ENCODE measurements at regions not wholly inside any gene's neighbourhood (a gene's known extent, or its start where the extent isn't known, plus 50 kb on each side); places are given as distances from the start of the nearest gene placed in this dataset.
"Not testable (repeated sequence)": the region's sequence is repeated elsewhere in the genome, so short reads cannot be mapped to it uniquely, and the experiment has no call there.

DNA sequence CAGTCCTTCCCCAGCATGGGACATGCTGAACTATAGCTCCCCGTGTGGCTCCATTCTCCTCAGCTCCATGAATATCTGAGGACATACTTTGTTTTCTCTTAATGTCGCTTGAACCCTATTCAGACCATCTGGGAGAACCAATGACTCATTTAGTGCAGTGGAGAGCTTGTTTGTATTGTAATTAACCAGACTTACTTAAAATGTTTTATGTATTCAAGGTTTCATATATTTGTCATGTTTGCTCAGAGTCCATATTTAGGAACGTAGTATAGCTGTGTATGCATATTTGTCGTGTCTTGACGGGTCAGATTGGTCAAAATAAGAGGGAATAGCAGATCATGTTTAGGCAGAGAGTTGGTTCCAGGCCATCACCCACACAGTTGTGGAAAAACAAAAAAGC lies 150.1 kb upstream of the NTRK2 start:
- Histone ChIP-seq H3K27me3 (ENCODE audit: insufficient read depth, poor library complexity, severe bottlenecking) (peaks cover 3% of the 10 kb centered on the region), H3K4me3 (replicated peaks; ENCODE audit: insufficient read depth, low read length) (no peak overlapping the region), H3K27ac (replicated peaks) (no peak overlapping the region)
- no peak for DNase-seq (ENCODE audit: low read depth in 1 of 2, low spot score in 1 of 2)
- TF ChIP-seq GABPA (IDR thresholded peaks at IDR 0.05; ENCODE audit: low read depth): no peak

DNA sequence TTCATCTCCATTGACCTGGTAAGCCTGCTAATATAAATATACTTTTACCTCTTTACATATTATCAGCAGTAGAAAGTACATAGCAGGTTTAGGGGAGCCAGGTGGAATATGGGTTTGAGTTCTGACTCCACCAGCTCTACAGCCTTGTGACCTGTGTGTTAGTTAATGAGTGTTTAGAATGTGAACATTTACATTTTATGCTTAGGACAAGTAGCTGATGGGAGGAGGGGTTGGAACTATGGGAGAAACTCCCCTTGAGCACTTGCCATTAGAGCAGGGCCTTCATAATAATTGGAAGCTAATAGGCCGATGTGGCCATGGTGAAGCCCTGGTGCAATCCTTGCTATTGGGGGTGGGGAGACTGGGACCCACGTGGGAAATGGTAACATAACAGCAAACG lies 148.3 kb upstream of the NTRK2 start:
- TF ChIP-seq GABPA (IDR thresholded peaks at IDR 0.05; ENCODE audit: low read depth) (no peak), POLR2AphosphoS5 (IDR thresholded peaks at IDR 0.05; ENCODE audit: low read depth) (no peak), SPI1 (IDR thresholded peaks at IDR 0.05; ENCODE audit: borderline replicate concordance, low read depth) (no peak)
- TF ChIP-seq, protein P1, sequence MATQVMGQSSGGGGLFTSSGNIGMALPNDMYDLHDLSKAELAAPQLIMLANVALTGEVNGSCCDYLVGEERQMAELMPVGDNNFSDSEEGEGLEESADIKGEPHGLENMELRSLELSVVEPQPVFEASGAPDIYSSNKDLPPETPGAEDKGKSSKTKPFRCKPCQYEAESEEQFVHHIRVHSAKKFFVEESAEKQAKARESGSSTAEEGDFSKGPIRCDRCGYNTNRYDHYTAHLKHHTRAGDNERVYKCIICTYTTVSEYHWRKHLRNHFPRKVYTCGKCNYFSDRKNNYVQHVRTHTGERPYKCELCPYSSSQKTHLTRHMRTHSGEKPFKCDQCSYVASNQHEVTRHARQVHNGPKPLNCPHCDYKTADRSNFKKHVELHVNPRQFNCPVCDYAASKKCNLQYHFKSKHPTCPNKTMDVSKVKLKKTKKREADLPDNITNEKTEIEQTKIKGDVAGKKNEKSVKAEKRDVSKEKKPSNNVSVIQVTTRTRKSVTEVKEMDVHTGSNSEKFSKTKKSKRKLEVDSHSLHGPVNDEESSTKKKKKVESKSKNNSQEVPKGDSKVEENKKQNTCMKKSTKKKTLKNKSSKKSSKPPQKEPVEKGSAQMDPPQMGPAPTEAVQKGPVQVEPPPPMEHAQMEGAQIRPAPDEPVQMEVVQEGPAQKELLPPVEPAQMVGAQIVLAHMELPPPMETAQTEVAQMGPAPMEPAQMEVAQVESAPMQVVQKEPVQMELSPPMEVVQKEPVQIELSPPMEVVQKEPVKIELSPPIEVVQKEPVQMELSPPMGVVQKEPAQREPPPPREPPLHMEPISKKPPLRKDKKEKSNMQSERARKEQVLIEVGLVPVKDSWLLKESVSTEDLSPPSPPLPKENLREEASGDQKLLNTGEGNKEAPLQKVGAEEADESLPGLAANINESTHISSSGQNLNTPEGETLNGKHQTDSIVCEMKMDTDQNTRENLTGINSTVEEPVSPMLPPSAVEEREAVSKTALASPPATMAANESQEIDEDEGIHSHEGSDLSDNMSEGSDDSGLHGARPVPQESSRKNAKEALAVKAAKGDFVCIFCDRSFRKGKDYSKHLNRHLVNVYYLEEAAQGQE (IDR thresholded peaks at IDR 0.05; ENCODE audit: insufficient replicate concordance, low read depth): no peak
- TF ChIP-seq, protein P2, sequence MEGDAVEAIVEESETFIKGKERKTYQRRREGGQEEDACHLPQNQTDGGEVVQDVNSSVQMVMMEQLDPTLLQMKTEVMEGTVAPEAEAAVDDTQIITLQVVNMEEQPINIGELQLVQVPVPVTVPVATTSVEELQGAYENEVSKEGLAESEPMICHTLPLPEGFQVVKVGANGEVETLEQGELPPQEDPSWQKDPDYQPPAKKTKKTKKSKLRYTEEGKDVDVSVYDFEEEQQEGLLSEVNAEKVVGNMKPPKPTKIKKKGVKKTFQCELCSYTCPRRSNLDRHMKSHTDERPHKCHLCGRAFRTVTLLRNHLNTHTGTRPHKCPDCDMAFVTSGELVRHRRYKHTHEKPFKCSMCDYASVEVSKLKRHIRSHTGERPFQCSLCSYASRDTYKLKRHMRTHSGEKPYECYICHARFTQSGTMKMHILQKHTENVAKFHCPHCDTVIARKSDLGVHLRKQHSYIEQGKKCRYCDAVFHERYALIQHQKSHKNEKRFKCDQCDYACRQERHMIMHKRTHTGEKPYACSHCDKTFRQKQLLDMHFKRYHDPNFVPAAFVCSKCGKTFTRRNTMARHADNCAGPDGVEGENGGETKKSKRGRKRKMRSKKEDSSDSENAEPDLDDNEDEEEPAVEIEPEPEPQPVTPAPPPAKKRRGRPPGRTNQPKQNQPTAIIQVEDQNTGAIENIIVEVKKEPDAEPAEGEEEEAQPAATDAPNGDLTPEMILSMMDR (IDR thresholded peaks at IDR 0.05; ENCODE audit: insufficient read depth, low read length): no peak
- no peak for DNase-seq (ENCODE audit: low read depth in 1 of 2, low spot score in 1 of 2)
- H3K4me3 ChIP-seq (replicated peaks; ENCODE audit: insufficient read depth, low read length): no peak overlapping the region
- no peak overlapping the region for H3K27ac ChIP-seq (replicated peaks)
- H3K27me3 ChIP-seq (ENCODE audit: insufficient read depth, poor library complexity, severe bottlenecking): peaks cover 3% of the 10 kb centered on the region

DNA sequence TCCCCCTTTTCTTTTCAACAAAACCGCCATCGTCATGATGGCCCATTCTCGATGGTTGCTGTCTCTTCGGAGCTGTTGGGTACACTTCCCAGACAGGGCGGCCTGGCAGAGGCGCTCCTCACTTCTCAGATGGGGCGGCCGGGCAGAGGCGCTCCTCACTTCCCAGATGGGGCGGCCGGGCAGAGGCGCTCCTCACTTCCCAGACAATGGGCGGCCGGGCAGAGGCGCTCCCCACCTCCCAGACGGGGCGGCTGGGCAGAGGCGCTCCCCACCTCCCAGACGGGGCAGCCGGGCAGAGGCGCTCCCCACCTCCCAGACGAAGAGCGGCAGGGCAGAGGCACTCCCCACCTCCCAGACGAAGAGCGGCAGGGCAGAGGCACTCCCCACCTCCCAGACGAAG lies 143.3 kb upstream of the NTRK2 start:
- not testable (repeated sequence) for H3K27ac ChIP-seq (replicated peaks); H3K4me3 ChIP-seq (replicated peaks; ENCODE audit: insufficient read depth, low read length); DNase-seq (ENCODE audit: low read depth in 1 of 2, low spot score in 1 of 2); H3K27me3 ChIP-seq (ENCODE audit: insufficient read depth, poor library complexity, severe bottlenecking)

DNA sequence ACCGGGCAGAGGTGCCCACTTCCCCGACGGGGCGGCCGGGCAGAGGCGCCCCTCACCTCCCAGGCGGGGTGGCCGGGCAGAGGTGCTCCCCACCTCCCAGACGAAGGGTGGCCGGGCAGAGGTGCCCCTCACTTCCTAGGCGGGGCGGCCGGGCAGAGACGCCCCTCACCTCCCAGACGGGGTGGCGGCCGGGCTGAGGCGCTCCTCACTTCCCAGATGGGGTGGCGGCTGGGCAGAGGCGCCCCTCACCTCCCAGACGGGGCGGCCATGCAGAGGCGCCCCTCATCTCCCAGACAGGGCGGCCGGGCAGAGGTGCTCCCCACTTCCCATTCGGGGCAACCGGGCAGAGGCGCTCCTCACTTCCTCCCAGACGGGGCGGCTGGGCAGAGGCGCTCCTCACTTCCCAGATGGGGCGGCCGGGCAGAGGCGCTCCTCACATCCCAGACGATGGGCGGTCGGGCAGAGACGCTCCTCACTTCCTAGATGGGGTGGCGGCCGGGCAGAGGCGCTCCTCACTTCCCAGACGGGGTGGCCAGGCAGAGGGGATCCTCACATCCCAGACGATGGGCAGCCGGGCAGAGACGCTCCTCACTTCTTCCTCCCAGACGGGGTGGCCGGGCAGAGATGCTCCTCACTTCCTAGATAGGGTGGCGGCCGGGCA lies 142.3 kb upstream of the NTRK2 start:
- not testable (repeated sequence) for H3K27me3 ChIP-seq (ENCODE audit: insufficient read depth, poor library complexity, severe bottlenecking); H3K4me3 ChIP-seq (replicated peaks; ENCODE audit: insufficient read depth, low read length); H3K27ac ChIP-seq (replicated peaks); DNase-seq (ENCODE audit: low read depth in 1 of 2, low spot score in 1 of 2)

DNA sequence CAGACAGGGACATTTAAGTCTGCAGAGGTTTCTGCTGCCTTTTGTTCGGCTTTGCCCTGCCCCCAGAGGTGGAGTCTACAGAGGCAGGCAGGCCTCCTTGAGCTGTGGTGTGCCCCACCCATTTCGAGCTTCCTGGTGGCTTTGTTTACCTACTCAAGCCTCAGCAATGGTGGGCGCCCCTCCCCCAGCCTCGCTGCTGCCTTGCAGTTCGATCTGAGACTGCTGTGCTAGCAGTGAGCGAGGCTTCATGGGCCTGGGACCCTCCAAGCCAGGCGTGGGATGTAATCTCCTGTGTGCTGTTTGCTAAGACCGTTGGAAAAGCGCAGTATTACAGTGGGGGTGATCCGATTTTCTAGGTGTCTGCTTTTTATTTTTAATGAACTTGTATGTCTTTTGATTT lies 133.6 kb upstream of the NTRK2 start:
- DNase-seq (ENCODE audit: low read depth in 1 of 2, low spot score in 1 of 2); H3K27ac ChIP-seq (replicated peaks); H3K4me3 ChIP-seq (replicated peaks; ENCODE audit: insufficient read depth, low read length); H3K27me3 ChIP-seq (ENCODE audit: insufficient read depth, poor library complexity, severe bottlenecking): not testable (repeated sequence)

DNA sequence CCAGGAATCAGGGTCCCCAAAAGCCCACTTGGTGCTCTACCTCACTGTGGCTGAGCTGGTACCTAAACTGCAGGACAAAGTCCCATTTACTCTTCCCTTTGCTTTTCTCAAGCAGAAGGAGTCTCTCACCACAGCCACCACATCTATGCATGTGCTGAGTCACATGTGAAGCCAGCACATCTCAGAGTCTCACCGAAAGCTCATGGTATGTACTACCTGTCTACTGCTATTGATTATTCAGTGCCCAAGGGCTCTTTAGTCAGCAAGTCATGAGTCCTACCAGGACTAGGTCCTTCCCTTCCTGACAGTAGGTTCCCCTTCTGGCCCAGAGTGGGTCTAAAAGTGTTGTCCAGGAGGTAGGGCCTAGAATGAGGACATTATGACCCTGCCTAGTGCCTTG lies 130.7 kb upstream of the NTRK2 start:
- H3K27me3 ChIP-seq (ENCODE audit: insufficient read depth, poor library complexity, severe bottlenecking): no peaks in the 10 kb centered on the region
- H3K4me3 ChIP-seq (replicated peaks; ENCODE audit: insufficient read depth, low read length): no peak overlapping the region
- DNase-seq (ENCODE audit: low read depth in 1 of 2, low spot score in 1 of 2): no peak
- TF ChIP-seq SPI1 (IDR thresholded peaks at IDR 0.05; ENCODE audit: borderline replicate concordance, low read depth): no peak
- no peak for TF ChIP-seq POLR2AphosphoS5 (IDR thresholded peaks at IDR 0.05; ENCODE audit: low read depth)
- TF ChIP-seq, protein P1 (IDR thresholded peaks at IDR 0.05; ENCODE audit: insufficient replicate concordance, low read depth): no peak
- TF ChIP-seq GABPA (IDR thresholded peaks at IDR 0.05; ENCODE audit: low read depth): no peak
- TF ChIP-seq, protein P2 (IDR thresholded peaks at IDR 0.05; ENCODE audit: insufficient read depth, low read length): no peak
- no peak overlapping the region for H3K27ac ChIP-seq (replicated peaks)

Measured in HL-60 (cell line).